ENCODE measurements at regions not wholly inside any gene's neighbourhood (a gene's known extent, or its start where the extent isn't known, plus 50 kb on each side); places are given as distances from the start of the nearest gene placed in this dataset.

- Histone ChIP-seq H3K9me3 (no peaks in the 10 kb centered on the region), H3K4me3 (ENCODE audit: low read depth in 1 of 2, low read length in 1 of 2) (no peak overlapping the region), H3K27me3 (peaks cover 15% of the 10 kb centered on the region), H3K36me3 (no peaks in the 10 kb centered on the region), H3K4me1 (ENCODE audit: control insufficient read depth in 1 of 2, insufficient read depth in 1 of 2, low read depth in 1 of 2, low read length in 1 of 2) (no peaks in the 10 kb centered on the region), H3K27ac (no peak overlapping the region)
- no peak for TF ChIP-seq CTCF (IDR thresholded peaks at IDR 0.05)
Measured at GRCh38 chr5:175054243-175054642, 329.9 kb downstream of the MSX2 start.

DNA sequence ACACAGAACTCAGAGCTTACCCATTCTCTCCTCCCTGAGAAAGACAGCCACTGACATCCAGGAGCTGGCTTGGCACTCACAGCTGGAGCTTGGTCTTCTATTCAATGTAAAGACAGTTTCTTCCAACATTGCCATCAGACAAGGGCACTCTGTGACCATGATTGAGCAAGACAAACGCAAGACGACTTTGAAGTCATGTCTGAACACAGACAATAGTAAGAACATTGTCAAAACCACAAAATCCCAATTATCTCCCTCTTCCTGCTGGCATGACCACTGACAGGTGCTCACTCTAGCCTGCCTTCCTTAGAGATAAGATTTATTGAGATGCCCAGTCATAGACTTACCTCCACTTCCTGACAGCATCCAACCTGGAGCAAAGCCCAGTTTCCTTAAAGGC lies 328.0 kb downstream of the MSX2 start:
- Histone ChIP-seq H3K27ac (no peak overlapping the region), H3K9me3 (no peaks in the 10 kb centered on the region), H3K4me1 (ENCODE audit: control insufficient read depth in 1 of 2, insufficient read depth in 1 of 2, low read depth in 1 of 2, low read length in 1 of 2) (no peaks in the 10 kb centered on the region), H3K36me3 (no peaks in the 10 kb centered on the region), H3K4me3 (ENCODE audit: low read depth in 1 of 2, low read length in 1 of 2) (no peak overlapping the region), H3K27me3 (peaks cover 3% of the 10 kb centered on the region)
- TF ChIP-seq CTCF (IDR thresholded peaks at IDR 0.05) = no peak

- H3K9me3 ChIP-seq = no peaks in the 10 kb centered on the region
- no peak overlapping the region for H3K4me3 ChIP-seq (ENCODE audit: low read depth in 1 of 2, low read length in 1 of 2)
- TF ChIP-seq CTCF (IDR thresholded peaks at IDR 0.05) = no peak
- no peaks in the 10 kb centered on the region for H3K27me3 ChIP-seq
- H3K4me1 ChIP-seq (ENCODE audit: control insufficient read depth in 1 of 2, insufficient read depth in 1 of 2, low read depth in 1 of 2, low read length in 1 of 2) = no peaks in the 10 kb centered on the region
- no peaks in the 10 kb centered on the region for H3K36me3 ChIP-seq
- no peak overlapping the region for H3K27ac ChIP-seq
Measured at GRCh38 chr5:175047048-175047447, 322.7 kb downstream of the MSX2 start.

DNA sequence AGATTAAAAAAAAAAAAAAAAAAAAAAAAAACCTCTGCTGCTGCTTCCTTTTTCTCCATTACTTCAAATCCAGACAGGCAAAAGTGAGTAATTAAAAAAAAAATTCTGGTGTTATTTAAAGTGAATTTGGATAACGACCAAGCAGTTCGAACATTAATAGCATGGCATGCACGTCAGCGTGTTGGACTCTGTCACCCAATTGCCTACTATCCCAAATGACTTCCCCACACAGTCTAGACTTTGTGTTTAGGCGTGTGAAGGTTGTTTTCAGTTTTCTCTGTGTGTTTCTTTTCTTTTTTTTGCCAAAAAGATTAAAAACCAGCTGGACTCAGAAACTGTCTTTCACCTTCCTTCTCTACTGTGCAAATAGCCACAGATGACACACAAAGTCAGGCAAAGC lies 321.4 kb downstream of the MSX2 start:
- H3K27ac ChIP-seq = no peak overlapping the region
- H3K4me3 ChIP-seq (ENCODE audit: low read depth in 1 of 2, low read length in 1 of 2) = no peak overlapping the region
- no peaks in the 10 kb centered on the region for H3K4me1 ChIP-seq (ENCODE audit: control insufficient read depth in 1 of 2, insufficient read depth in 1 of 2, low read depth in 1 of 2, low read length in 1 of 2)
- H3K27me3 ChIP-seq = no peaks in the 10 kb centered on the region
- no peaks in the 10 kb centered on the region for H3K9me3 ChIP-seq
- TF ChIP-seq CTCF (IDR thresholded peaks at IDR 0.05) = no peak
- H3K36me3 ChIP-seq = no peaks in the 10 kb centered on the region

- TF ChIP-seq CTCF (IDR thresholded peaks at IDR 0.05) = no peak
- Histone ChIP-seq H3K36me3 (no peaks in the 10 kb centered on the region), H3K27ac (no peak overlapping the region), H3K4me3 (ENCODE audit: low read depth in 1 of 2, low read length in 1 of 2) (no peak overlapping the region), H3K4me1 (ENCODE audit: control insufficient read depth in 1 of 2, insufficient read depth in 1 of 2, low read depth in 1 of 2, low read length in 1 of 2) (no peaks in the 10 kb centered on the region), H3K9me3 (no peaks in the 10 kb centered on the region), H3K27me3 (no peaks in the 10 kb centered on the region)
Measured at GRCh38 chr5:175037820-175038219, 313.4 kb downstream of the MSX2 start.
